ENCODE measurements at regions not wholly inside any gene's neighbourhood (a gene's known extent, or its start where the extent isn't known, plus 50 kb on each side); places are given as distances from the start of the nearest gene placed in this dataset.

DNA sequence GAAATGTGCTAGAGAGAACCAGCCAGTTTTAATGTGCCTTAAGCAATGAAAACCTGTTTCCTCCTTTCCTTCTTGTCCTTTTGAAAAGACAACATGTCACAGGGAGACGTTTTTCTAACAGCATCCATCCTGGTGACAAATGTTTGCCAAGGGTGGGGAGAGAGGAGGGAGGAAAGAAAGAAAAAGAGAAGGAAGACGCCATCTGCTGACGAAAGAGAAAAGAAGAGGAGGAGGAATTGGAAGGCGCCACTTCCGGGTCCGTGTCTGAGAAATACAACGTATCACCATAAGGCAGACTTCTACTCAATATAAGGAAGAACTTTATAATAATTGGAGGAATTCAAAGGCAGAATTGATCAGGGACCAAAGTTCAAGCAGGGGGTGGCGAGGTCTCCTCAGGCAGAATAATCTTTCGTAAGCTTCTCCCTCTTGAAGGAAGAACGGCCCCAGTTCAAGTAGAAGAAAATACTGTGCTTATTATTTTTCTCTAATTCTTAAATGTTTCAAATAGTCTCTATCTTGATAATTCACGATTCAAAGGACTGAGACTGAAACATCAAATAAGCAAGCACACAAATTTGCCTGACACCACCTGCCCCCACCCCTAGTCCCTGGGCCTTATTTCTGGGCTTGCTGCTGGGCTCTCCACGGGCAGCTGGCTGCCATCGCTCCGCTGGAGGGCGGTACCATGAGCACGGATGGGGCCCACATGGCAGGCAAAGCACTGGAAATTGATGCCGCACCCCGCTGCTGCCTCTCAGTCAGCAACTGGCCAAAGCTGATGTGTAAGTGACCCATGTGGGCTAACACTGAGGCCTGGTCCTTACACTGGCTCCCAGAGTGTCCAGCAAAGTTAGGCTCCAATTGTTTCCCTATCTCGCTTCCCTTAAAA, 273.7 kb upstream of the KLF14 start:
- Histone ChIP-seq H3K27ac (ENCODE audit: low read depth, low read length) (no peak overlapping the region), H3K4me1 (ENCODE audit: control insufficient read depth, insufficient read depth, low read length) (peaks cover 11% of the 10 kb centered on the region), H3K9me3 (ENCODE audit: control insufficient read depth, insufficient read depth, low read length) (no peaks in the 10 kb centered on the region), H3K4me3 (ENCODE audit: low read depth, low read length) (no peak overlapping the region), H3K36me3 (ENCODE audit: control insufficient read depth, insufficient read depth, low read length) (no peaks in the 10 kb centered on the region), H3K27me3 (ENCODE audit: control insufficient read depth, insufficient read depth, low read length) (no peaks in the 10 kb centered on the region)
- peak; percentile 63 to 96 (median 70) for DNase-seq (ENCODE audit: low read depth in 4 of 6, low spot score in 6 of 6)
- 25% methylated on average over 10 of the region's 19 CpGs for WGBS (ENCODE audit: insufficient coverage)

DNA sequence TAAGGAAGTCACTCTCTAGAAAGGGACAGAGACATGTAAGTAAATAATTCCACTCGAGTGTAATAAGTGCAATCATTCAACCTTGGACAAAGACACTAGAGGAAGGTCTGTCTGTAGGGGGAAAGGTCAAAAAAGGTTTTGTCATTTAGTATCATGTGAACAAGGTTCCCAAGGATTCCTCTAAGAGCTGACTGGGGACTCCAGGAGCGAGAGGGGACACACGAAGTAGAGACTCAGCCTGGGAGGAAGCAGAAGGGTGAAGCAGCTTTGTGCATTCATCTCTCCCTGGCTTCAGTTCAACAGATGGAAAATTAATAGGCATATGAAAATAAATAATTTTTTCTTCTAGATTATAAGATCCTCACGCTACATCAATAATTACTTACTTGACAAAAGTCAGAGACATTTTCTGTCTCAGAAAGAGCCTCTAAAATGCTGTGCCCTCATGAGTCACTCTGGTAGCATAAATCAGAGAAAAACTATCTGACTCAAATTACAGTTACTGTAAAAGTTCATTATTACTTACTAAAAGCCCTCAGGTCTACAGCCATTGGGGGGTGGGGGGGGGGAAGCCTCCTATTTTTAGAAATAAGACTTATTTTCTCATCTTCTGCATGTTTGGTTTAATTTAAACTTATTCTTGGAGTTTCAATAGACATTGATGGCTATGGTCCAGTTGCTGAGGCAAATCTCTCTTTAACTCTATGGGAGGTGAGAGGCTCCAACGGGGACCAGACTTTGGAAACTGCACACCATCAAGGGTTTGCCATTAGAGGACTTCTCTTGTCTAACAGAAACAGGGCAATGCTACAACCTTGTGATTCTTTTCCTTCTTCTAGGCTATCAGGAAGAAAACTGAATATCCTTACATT, 275.1 kb upstream of the KLF14 start:
- Histone ChIP-seq H3K27ac (ENCODE audit: low read depth, low read length) (no peak overlapping the region), H3K4me1 (ENCODE audit: control insufficient read depth, insufficient read depth, low read length) (peaks cover 11% of the 10 kb centered on the region), H3K4me3 (ENCODE audit: low read depth, low read length) (no peak overlapping the region), H3K36me3 (ENCODE audit: control insufficient read depth, insufficient read depth, low read length) (no peaks in the 10 kb centered on the region), H3K9me3 (ENCODE audit: control insufficient read depth, insufficient read depth, low read length) (no peaks in the 10 kb centered on the region), H3K27me3 (ENCODE audit: control insufficient read depth, insufficient read depth, low read length) (no peaks in the 10 kb centered on the region)
- no peak for DNase-seq (ENCODE audit: low read depth in 4 of 6, low spot score in 6 of 6)
- 0% methylated on average over 1 of the region's 5 CpGs for WGBS (ENCODE audit: insufficient coverage)

DNA sequence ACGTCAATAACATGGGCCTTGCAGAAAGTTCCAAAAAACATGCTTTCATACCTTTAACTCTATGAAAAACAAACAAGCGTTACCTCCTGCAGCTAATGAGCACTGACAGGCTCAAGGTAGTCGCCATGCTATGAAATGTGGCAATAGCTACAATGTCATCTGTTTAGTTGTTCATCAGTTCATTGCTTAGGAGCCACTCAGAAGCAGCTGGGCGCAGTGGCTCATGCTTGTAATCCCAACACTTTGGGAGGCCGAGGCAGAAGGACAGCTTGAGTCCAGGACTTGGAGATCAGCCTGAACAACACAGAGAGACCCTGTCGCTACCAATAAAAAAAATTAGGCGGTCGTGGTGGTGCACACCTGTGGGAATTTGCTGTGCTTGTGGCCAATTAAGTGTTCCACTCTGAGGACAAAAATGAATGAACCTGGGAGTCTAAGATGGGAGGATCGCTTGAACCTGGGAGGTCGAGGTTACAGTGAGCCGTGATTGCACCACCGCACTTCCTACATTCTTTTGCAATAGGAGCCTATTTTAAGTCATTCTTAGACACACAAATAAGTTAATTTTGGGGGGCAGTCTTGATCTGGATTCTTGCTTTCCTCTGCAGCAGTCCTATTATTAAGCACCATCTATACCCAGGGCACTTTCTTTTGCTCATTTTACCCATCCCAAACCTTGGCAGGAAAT, 276.2 kb upstream of the KLF14 start:
- WGBS (ENCODE audit: insufficient coverage) = 99% methylated on average over 7 of the region's 12 CpGs
- Histone ChIP-seq H3K9me3 (ENCODE audit: control insufficient read depth, insufficient read depth, low read length) (no peaks in the 10 kb centered on the region), H3K4me3 (ENCODE audit: low read depth, low read length) (no peak overlapping the region), H3K36me3 (ENCODE audit: control insufficient read depth, insufficient read depth, low read length) (no peaks in the 10 kb centered on the region), H3K4me1 (ENCODE audit: control insufficient read depth, insufficient read depth, low read length) (peaks cover 11% of the 10 kb centered on the region), H3K27ac (ENCODE audit: low read depth, low read length) (no peak overlapping the region), H3K27me3 (ENCODE audit: control insufficient read depth, insufficient read depth, low read length) (no peaks in the 10 kb centered on the region)
- no peak for DNase-seq (ENCODE audit: low read depth in 4 of 6, low spot score in 6 of 6)

DNA sequence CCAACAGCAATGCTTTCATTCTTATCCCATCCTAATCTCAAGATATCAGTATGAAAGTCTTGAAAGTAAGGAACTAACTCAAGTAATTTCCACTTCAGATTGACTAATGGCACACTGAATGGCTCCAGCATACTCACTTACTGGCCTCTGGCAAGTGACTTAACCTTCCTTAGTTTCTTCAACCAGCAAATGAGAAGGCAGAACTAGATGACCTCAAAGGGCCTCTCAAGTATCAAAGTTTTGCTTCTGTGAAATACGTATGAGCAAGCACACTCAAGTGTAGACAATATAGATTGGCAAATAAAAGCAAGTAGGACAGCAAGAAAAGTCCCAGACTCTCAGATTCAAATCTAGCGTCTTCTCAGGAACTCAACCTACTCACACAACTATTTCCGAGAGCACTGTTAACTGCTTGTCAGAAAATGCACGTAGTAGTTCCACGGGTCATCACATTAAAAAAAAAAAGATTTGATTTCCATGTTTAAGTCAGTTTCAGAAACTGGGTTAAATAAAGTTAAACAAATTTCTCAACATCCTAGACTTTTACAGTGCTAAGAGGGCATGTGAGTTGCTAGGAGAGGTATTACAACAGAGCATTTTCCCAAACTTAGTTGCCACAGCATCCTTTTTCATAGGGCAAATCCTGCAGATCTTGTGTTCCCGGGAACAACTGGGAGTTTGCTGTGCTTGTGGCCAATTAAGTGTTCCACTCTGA, 276.9 kb upstream of the KLF14 start:
- Histone ChIP-seq H3K4me1 (ENCODE audit: control insufficient read depth, insufficient read depth, low read length) (peaks cover 11% of the 10 kb centered on the region), H3K27ac (ENCODE audit: low read depth, low read length) (no peak overlapping the region), H3K27me3 (ENCODE audit: control insufficient read depth, insufficient read depth, low read length) (no peaks in the 10 kb centered on the region), H3K36me3 (ENCODE audit: control insufficient read depth, insufficient read depth, low read length) (no peaks in the 10 kb centered on the region), H3K4me3 (ENCODE audit: low read depth, low read length) (no peak overlapping the region), H3K9me3 (ENCODE audit: control insufficient read depth, insufficient read depth, low read length) (no peaks in the 10 kb centered on the region)
- WGBS (ENCODE audit: insufficient coverage) = 35% methylated on average over 1 of the region's 6 CpGs
- DNase-seq (ENCODE audit: low read depth in 4 of 6, low spot score in 6 of 6) = no peak

DNA sequence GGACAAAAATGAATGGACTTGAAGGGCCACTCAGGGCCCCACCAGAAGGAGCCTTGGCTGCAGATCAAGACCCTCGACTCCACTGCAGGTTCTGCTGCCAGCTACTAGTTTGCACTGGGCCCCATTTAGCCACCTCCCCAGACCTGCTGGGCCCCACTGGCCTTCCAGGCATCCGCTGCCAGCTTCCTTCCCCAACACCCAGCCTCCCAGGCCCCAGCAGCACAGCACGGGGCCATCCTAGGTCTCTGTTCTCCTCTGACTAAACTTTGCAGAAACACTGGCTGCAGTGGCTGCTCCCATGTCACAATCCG, 277.4 kb upstream of the KLF14 start:
- no peaks in the 10 kb centered on the region for H3K36me3 ChIP-seq (ENCODE audit: control insufficient read depth, insufficient read depth, low read length)
- 51% methylated on average over 3 of the region's 4 CpGs for WGBS (ENCODE audit: insufficient coverage)
- peak in 1 of 6 donors; percentile 79 for DNase-seq (ENCODE audit: low read depth in 4 of 6, low spot score in 6 of 6)
- H3K4me3 ChIP-seq (ENCODE audit: low read depth, low read length) = no peak overlapping the region
- H3K27me3 ChIP-seq (ENCODE audit: control insufficient read depth, insufficient read depth, low read length) = no peaks in the 10 kb centered on the region
- no peaks in the 10 kb centered on the region for H3K9me3 ChIP-seq (ENCODE audit: control insufficient read depth, insufficient read depth, low read length)
- H3K4me1 ChIP-seq (ENCODE audit: control insufficient read depth, insufficient read depth, low read length) = peaks cover 11% of the 10 kb centered on the region
- no peak overlapping the region for H3K27ac ChIP-seq (ENCODE audit: low read depth, low read length)

DNA sequence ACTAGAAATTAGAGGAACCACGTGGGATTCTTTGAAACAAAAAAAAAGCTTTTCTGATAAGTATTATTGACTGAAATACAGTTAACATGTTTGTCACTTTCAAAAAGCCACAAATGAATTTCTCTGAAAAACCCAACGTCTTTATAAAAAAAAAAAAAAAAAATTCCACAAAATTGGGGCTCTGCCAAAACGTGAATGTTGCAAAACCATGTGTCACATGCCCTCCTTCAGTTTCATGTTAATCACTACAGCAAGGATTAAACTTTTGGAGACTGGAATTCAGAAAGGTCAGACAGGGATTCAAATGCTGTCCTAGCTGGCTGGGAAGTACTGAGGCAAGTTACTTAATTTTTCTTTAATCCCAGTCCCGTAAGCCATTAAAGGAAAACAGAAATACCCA, 278.0 kb upstream of the KLF14 start:
- WGBS (ENCODE audit: insufficient coverage) = 52% methylated on average over 2 of the region's 4 CpGs
- H3K27ac ChIP-seq (ENCODE audit: low read depth, low read length) = no peak overlapping the region
- H3K9me3 ChIP-seq (ENCODE audit: control insufficient read depth, insufficient read depth, low read length) = no peaks in the 10 kb centered on the region
- H3K36me3 ChIP-seq (ENCODE audit: control insufficient read depth, insufficient read depth, low read length) = no peaks in the 10 kb centered on the region
- H3K27me3 ChIP-seq (ENCODE audit: control insufficient read depth, insufficient read depth, low read length) = no peaks in the 10 kb centered on the region
- H3K4me3 ChIP-seq (ENCODE audit: low read depth, low read length) = no peak overlapping the region
- peak in 1 of 6 donors; percentile 38 for DNase-seq (ENCODE audit: low read depth in 4 of 6, low spot score in 6 of 6)
- H3K4me1 ChIP-seq (ENCODE audit: control insufficient read depth, insufficient read depth, low read length) = peaks cover 11% of the 10 kb centered on the region

DNA sequence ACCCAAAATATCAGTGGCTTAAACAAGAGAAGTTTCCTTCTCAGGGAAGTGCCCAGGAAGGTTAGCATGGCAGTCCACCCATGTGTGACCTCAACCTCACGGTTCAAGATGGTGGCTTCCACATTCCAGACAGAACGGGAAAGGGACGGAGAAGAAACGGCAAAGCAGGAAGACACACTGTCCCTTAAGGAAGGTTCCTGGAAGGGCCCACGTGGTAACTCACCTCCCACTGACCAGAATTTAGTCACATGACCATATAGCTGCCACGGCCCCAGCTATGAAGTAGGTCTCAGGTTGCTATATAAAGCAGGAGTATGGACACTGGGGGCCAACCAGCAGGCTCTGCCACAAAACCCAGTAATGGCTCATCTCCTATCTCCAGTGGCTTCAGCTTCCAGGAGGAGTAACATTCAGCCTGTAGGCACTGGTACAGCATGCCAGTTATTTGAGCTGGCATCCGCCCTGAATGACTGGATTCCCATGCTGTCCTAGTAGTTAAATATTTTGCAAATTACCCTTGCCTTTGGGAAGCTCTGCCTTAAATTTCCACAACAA, 278.5 kb upstream of the KLF14 start:
- Histone ChIP-seq H3K36me3 (ENCODE audit: control insufficient read depth, insufficient read depth, low read length) (no peaks in the 10 kb centered on the region), H3K27me3 (ENCODE audit: control insufficient read depth, insufficient read depth, low read length) (no peaks in the 10 kb centered on the region), H3K27ac (ENCODE audit: low read depth, low read length) (no peak overlapping the region), H3K4me3 (ENCODE audit: low read depth, low read length) (no peak overlapping the region), H3K9me3 (ENCODE audit: control insufficient read depth, insufficient read depth, low read length) (no peaks in the 10 kb centered on the region), H3K4me1 (ENCODE audit: control insufficient read depth, insufficient read depth, low read length) (peaks cover 10% of the 10 kb centered on the region)
- WGBS (ENCODE audit: insufficient coverage) = 100% methylated on average over 6 of the region's 7 CpGs
- no peak for DNase-seq (ENCODE audit: low read depth in 4 of 6, low spot score in 6 of 6)

DNA sequence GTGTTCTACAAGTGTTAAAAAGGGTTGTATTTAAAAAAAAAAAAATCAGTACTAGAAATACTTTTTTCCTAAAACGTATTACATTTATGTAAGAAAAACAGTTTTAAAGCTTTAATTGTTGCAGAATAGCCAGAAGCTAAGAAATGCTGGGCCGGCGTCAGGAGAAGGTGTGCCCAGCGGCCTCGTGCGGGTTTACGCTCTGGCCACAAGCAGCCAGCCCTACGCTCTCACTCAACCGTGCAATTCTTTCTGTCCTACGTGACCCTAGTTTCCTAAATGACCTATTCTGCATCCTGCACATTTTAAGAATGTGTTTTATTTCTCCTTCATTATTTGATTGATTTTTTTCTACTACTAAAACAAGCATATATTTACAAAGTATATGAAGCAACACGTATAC, 279.7 kb upstream of the KLF14 start:
- Histone ChIP-seq H3K27me3 (ENCODE audit: control insufficient read depth, insufficient read depth, low read length) (no peaks in the 10 kb centered on the region), H3K4me3 (ENCODE audit: low read depth, low read length) (no peak overlapping the region), H3K27ac (ENCODE audit: low read depth, low read length) (no peak overlapping the region), H3K36me3 (ENCODE audit: control insufficient read depth, insufficient read depth, low read length) (no peaks in the 10 kb centered on the region), H3K9me3 (ENCODE audit: control insufficient read depth, insufficient read depth, low read length) (no peaks in the 10 kb centered on the region), H3K4me1 (ENCODE audit: control insufficient read depth, insufficient read depth, low read length) (peaks cover 5% of the 10 kb centered on the region)
- DNase-seq (ENCODE audit: low read depth in 4 of 6, low spot score in 6 of 6) = no peak
- 92% methylated on average over 6 of the region's 11 CpGs for WGBS (ENCODE audit: insufficient coverage)

Measured in spinal cord (tissue), 9 donors.